ENCODE measurements at regions not wholly inside any gene's neighbourhood (a gene's known extent, or its start where the extent isn't known, plus 50 kb on each side); places are given as distances from the start of the nearest gene placed in this dataset.

DNA sequence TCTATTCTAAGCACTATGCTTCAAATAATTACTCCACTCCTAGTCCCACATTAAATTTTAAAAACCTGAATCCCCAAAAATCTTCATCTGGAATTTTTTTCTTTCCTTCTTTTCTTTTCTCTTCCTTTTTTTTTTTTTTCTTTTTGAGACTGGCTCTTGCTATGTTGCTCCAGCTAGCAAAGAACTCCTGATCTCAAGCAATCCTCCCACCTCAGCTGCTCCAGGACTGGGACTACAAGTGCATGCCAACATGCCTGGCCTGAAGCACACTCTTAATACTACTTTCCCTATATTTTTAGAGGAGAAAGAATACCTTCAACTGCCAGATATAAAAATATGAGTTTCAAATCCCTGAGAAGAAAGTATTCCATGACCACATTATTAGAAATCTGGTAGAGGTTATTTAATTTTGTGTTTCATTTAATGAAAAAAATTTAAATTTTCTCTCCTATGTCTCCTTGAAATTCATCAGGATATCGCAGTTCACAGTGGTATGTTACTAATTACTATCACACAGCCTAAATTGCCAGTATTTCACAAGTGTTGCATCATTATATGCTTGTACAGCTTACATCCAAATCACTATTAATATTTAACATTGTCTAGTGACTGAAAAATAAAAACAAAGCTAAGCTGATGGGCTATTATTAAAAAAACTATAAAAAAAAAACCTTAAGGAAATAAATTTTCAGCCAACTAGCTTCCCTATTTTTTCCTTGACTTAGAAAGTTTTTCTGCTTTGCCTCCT lies 227.8 kb downstream of the NAF1 start:
- Histone ChIP-seq H3K27ac (no peak overlapping the region), H3K4me1 (ENCODE audit: low read depth, poor library complexity, severe bottlenecking) (no peaks in the 10 kb centered on the region), H3K27me3 (ENCODE audit: insufficient read depth, low read depth) (no peaks in the 10 kb centered on the region), H3K36me3 (ENCODE audit: insufficient read depth) (no peaks in the 10 kb centered on the region), H4K20me1 (ENCODE audit: insufficient read depth) (no peaks in the 10 kb centered on the region), H3K79me2 (ENCODE audit: insufficient read depth, low read depth) (no peaks in the 10 kb centered on the region), H3K4me2 (no peak overlapping the region), H2AFZ (ENCODE audit: low read depth) (no peak overlapping the region), H3K9ac (no peak overlapping the region), H3K4me3 (IDR thresholded peaks at IDR 0.05; ENCODE audit: insufficient read depth, low read depth, low read length) (no peak overlapping the region)
- no peak for TF ChIP-seq CTCF (conservative IDR thresholded peaks at IDR 0.05; ENCODE audit: low read depth, low read length)

GRCh38 chr4:162935214-162935613 lies 231.5 kb downstream of the NAF1 start:
- Histone ChIP-seq H3K36me3 (ENCODE audit: insufficient read depth) (no peaks in the 10 kb centered on the region), H3K4me2 (no peak overlapping the region), H2AFZ (ENCODE audit: low read depth) (no peak overlapping the region), H3K27me3 (ENCODE audit: insufficient read depth, low read depth) (no peaks in the 10 kb centered on the region), H3K4me3 (IDR thresholded peaks at IDR 0.05; ENCODE audit: insufficient read depth, low read depth, low read length) (no peak overlapping the region), H3K79me2 (ENCODE audit: insufficient read depth, low read depth) (no peaks in the 10 kb centered on the region), H3K27ac (no peak overlapping the region), H4K20me1 (ENCODE audit: insufficient read depth) (no peaks in the 10 kb centered on the region), H3K4me1 (ENCODE audit: low read depth, poor library complexity, severe bottlenecking) (no peaks in the 10 kb centered on the region), H3K9ac (no peak overlapping the region)
- TF ChIP-seq CTCF (conservative IDR thresholded peaks at IDR 0.05; ENCODE audit: low read depth, low read length), result no peak

DNA sequence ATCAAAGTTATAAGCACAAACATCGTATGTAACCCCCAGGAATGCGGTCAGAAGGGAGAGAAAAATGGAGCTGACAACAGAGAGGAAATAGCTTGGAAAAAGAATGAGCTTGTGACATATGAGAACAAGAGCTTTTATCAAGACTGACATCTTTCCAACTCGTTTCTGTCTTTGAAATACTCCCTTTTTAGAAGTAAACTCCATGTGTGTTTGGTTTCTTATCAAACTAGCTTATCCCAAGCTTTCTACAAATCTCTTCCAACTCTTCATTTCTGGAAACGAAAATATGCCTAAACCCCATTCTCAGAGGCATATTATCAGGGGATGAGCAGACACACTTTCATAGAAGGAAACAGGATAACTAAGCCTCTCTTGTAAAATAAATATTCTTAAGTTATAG lies 235.4 kb downstream of the NAF1 start:
- Histone ChIP-seq H3K4me2 (no peak overlapping the region), H2AFZ (ENCODE audit: low read depth) (no peak overlapping the region), H3K36me3 (ENCODE audit: insufficient read depth) (no peaks in the 10 kb centered on the region), H3K4me3 (IDR thresholded peaks at IDR 0.05; ENCODE audit: insufficient read depth, low read depth, low read length) (no peak overlapping the region), H3K9ac (no peak overlapping the region), H3K79me2 (ENCODE audit: insufficient read depth, low read depth) (no peaks in the 10 kb centered on the region), H3K27me3 (ENCODE audit: insufficient read depth, low read depth) (no peaks in the 10 kb centered on the region), H3K4me1 (ENCODE audit: low read depth, poor library complexity, severe bottlenecking) (no peaks in the 10 kb centered on the region), H3K27ac (no peak overlapping the region), H4K20me1 (ENCODE audit: insufficient read depth) (no peaks in the 10 kb centered on the region)
- TF ChIP-seq CTCF (conservative IDR thresholded peaks at IDR 0.05; ENCODE audit: low read depth, low read length), result no peak

GRCh38 chr4:162921178-162921785 lies 245.4 kb downstream of the NAF1 start:
- Histone ChIP-seq H3K27me3 (ENCODE audit: insufficient read depth, low read depth) (no peaks in the 10 kb centered on the region), H4K20me1 (ENCODE audit: insufficient read depth) (no peaks in the 10 kb centered on the region), H3K4me3 (IDR thresholded peaks at IDR 0.05; ENCODE audit: insufficient read depth, low read depth, low read length) (no peak overlapping the region), H2AFZ (ENCODE audit: low read depth) (no peak overlapping the region), H3K27ac (no peak overlapping the region), H3K4me1 (ENCODE audit: low read depth, poor library complexity, severe bottlenecking) (no peaks in the 10 kb centered on the region), H3K36me3 (ENCODE audit: insufficient read depth) (no peaks in the 10 kb centered on the region), H3K9ac (no peak overlapping the region), H3K79me2 (ENCODE audit: insufficient read depth, low read depth) (no peaks in the 10 kb centered on the region), H3K4me2 (no peak overlapping the region)
- no peak for TF ChIP-seq CTCF (conservative IDR thresholded peaks at IDR 0.05; ENCODE audit: low read depth, low read length)
